ENCODE measurements at regions not wholly inside any gene's neighbourhood (a gene's known extent, or its start where the extent isn't known, plus 50 kb on each side); places are given as distances from the start of the nearest gene placed in this dataset.

DNA sequence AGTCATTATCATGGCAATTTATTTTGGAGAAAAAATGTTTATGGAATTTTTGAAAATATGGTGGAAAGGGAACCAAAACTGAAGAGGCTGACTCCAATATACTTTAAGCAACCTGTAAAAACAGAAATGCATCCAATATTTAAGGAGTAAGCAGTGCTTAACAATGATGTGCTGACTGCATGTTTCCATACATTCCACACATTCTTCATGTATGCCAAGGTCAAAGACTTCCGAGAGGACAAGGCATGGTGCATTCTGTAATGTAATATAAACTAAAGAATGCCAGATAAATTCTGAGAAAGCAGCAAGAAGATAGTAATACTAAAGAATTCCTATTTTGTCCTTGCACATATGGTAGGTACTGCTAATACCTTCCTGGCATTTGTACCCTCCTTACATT is 2015.9 kb upstream of the CDH9 start:
- TF ChIP-seq, protein P1, sequence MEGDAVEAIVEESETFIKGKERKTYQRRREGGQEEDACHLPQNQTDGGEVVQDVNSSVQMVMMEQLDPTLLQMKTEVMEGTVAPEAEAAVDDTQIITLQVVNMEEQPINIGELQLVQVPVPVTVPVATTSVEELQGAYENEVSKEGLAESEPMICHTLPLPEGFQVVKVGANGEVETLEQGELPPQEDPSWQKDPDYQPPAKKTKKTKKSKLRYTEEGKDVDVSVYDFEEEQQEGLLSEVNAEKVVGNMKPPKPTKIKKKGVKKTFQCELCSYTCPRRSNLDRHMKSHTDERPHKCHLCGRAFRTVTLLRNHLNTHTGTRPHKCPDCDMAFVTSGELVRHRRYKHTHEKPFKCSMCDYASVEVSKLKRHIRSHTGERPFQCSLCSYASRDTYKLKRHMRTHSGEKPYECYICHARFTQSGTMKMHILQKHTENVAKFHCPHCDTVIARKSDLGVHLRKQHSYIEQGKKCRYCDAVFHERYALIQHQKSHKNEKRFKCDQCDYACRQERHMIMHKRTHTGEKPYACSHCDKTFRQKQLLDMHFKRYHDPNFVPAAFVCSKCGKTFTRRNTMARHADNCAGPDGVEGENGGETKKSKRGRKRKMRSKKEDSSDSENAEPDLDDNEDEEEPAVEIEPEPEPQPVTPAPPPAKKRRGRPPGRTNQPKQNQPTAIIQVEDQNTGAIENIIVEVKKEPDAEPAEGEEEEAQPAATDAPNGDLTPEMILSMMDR (IDR thresholded peaks at IDR 0.05; ENCODE audit: insufficient read depth, low read length): no peak
- no peak for DNase-seq (ENCODE audit: low read depth)
- H3K4me3 ChIP-seq (ENCODE audit: low read depth, low read length): no peak overlapping the region

DNA sequence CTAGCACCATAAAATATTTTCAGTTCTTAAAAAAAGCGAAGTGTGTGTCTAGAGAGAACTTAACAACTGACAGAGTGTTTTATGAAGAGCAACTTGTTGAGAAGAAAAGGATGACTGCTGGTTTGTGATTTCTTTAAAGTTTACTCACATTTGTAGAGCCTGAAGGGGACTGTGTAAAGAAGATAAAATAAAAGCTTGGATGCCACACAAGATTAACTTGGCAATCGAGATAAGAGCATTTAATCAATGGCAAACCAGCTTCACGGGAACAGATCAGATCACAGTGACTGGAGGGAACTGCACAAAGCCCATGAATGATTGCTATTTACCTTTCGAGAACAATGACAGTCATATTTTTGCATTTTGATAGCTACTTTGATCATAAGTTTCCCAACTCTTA is 2013.1 kb upstream of the CDH9 start:
- TF ChIP-seq, protein P1 (IDR thresholded peaks at IDR 0.05; ENCODE audit: insufficient read depth, low read length): no peak
- no peak overlapping the region for H3K4me3 ChIP-seq (ENCODE audit: low read depth, low read length)
- no peak for DNase-seq (ENCODE audit: low read depth)

DNA sequence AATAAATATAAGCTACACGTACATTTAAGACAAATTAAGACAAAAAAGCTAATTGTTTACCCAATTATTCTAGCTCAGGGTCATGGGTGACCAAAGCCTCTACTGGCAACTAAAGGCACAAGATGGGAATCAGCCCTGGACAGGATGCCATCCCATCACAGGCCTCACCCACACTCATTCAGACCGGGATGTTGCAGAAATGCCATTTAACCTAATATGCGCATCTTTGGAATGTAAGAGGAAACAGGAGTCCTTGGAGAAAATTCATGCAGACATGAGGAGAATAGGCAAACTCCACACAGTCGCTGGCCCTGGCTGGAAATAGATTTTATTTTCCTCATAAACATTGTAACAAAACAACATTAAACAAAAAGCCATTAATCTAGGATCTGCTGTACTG is 2003.8 kb upstream of the CDH9 start:
- DNase-seq (ENCODE audit: low read depth): no peak
- TF ChIP-seq, protein P1 (IDR thresholded peaks at IDR 0.05; ENCODE audit: insufficient read depth, low read length): no peak
- no peak overlapping the region for H3K4me3 ChIP-seq (ENCODE audit: low read depth, low read length)

DNA sequence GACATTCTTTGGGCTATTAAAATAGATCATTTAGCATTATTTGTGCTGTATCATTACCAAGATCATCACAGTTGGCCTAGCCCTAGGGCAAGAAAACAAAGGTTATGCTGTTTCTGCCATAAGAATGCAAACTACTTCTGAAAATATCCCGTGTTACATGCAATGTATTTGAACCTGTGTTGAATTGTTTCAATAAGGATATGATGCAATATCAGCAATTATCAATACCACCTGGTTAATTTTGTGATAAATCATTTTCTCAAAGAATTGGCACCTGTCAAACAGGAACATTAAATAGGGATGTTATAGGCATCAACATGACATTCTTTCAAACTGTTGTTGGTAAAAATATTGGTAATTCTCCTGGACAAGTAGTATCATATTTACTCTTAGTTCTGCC is 2002.0 kb upstream of the CDH9 start:
- DNase-seq (ENCODE audit: low read depth): no peak
- no peak overlapping the region for H3K4me3 ChIP-seq (ENCODE audit: low read depth, low read length)
- TF ChIP-seq, protein P1 (IDR thresholded peaks at IDR 0.05; ENCODE audit: insufficient read depth, low read length): no peak

DNA sequence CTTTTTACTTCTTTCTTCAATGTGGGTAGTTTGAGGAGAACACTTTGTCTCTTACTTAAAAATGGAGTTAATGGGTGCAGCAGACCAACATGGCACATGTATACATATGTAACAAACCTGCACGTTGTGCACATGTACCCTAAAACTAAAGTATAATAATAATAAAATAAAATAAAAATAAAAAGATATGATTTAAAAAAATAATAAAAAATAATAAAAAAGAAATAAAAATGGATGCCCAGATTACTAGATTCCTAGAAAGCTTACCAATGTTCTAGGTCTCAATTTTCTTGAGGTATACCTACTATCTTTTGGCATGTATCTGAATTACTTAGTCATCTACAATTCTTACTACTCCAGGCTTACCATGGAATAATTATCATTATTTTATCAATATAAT is 2001.6 kb upstream of the CDH9 start:
- DNase-seq (ENCODE audit: low read depth): no peak
- TF ChIP-seq, protein P1 (IDR thresholded peaks at IDR 0.05; ENCODE audit: insufficient read depth, low read length): no peak
- no peak overlapping the region for H3K4me3 ChIP-seq (ENCODE audit: low read depth, low read length)

DNA sequence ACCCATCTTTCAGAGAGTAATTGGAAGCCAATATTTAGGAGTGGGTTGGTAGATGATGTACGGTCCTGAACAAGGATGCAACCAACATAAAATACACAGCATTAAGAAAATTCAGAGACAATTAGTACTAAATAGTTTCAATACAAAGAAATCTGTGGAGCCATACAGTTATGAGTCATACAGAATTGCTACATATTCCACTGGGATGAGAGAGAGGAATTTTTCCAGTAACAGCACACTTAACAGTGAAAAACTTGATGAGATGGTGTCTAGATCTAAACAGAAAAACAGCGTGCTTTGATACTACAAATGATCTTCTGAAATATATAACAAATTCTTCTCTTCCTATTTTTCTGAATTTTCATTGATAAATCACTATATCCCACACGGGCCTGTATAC is 1999.3 kb upstream of the CDH9 start:
- no peak for DNase-seq (ENCODE audit: low read depth)

DNA sequence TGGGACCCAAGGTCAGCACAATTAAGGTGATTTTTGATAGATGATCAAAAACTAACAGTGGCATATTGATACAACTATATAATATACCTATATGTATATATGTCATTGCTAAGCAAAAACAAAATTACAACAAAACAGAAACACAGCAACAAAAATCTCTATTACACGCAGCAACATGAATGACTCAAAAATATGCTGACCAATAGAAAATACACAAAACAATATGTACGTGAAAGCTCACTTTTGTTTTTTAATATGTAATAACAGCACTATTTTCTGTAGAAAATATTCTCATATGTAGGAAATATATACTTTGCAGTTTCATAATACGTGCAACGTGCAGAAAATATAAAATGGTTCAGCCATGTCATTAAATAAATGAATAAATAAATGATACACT is 1985.7 kb upstream of the CDH9 start:
- H3K4me3 ChIP-seq (ENCODE audit: low read depth, low read length): no peak overlapping the region
- no peak for DNase-seq (ENCODE audit: low read depth)
- TF ChIP-seq, protein P1 (IDR thresholded peaks at IDR 0.05; ENCODE audit: insufficient read depth, low read length): no peak

More for the DNA sequence above, 1999.3 kb upstream of the CDH9 start:
- no peak overlapping the region for H3K4me3 ChIP-seq (ENCODE audit: low read depth, low read length)
- TF ChIP-seq, protein P1 (IDR thresholded peaks at IDR 0.05; ENCODE audit: insufficient read depth, low read length): no peak
